CD14-positive monocyte (primary cell): ENCODE measurements at regions not wholly inside any gene's neighbourhood (a gene's known extent, or its start where the extent isn't known, plus 50 kb on each side); places are given as distances from the start of the nearest gene placed in this dataset.

Experiments used
- DNase-seq, 3 donors: peaks; one replicate each; pipeline ENCODE4 v3.0.0-alpha.2; 2011 to 2022
- H2AFZ ChIP-seq: 2 replicates; pipeline ENCODE4 v1.6.0; 2012; ENCODE audit warnings: mild to moderate bottlenecking, low read depth, low read length, inconsistent platforms; ENCODE audit not compliant: insufficient read depth, poor library complexity, severe bottlenecking
- H3K27ac ChIP-seq, 2 donors: 1 replicate in 1 of 2; 2 replicates in 1 of 2; pipeline ENCODE4 v1.5.1; 2012 to 2013; ENCODE audit warnings: low read length in 2 of 2, control low read depth in 1 of 2, inconsistent platforms in 1 of 2, low read depth in 1 of 2, mild to moderate bottlenecking in 1 of 2
- H3K27me3 ChIP-seq, 2 donors: one replicate each; pipeline versions ENCODE4 v1.6.0 to v1.6.1; 2011 to 2013; ENCODE audit warnings: low read length in 2 of 2; ENCODE audit not compliant: control insufficient read depth in 2 of 2, insufficient read depth in 2 of 2
- H3K36me3 ChIP-seq, 2 donors: replicated peaks in 1 of 2; 1 replicate in 1 of 2; 2 replicates in 1 of 2; pipeline versions ENCODE4 v1.5.1 to v1.6.1; 2012 to 2013; ENCODE audit warnings: low read length in 2 of 2, control low read depth in 1 of 2, inconsistent platforms in 1 of 2, mild to moderate bottlenecking in 1 of 2; ENCODE audit not compliant: insufficient read depth in 2 of 2, control insufficient read depth in 1 of 2
- H3K4me1 ChIP-seq, 2 donors: 1 replicate in 1 of 2; 2 replicates in 1 of 2; pipeline versions ENCODE4 v1.5.1 to v1.6.1; 2012 to 2013; ENCODE audit warnings: low read length in 2 of 2, control low read depth in 1 of 2, inconsistent platforms in 1 of 2, mild to moderate bottlenecking in 1 of 2, moderate library complexity in 1 of 2; ENCODE audit not compliant: insufficient read depth in 2 of 2, control insufficient read depth in 1 of 2
- H3K4me2 ChIP-seq: replicated peaks from 2 replicates; pipeline ENCODE3; 2012; ENCODE audit warnings: low read length, moderate library complexity, mild to moderate bottlenecking; ENCODE audit not compliant: poor library complexity, severe bottlenecking; ENCODE audit errors: extremely low read depth
- H3K4me3 ChIP-seq, 3 experiments: fragments of 200-600 bp in 1 of 3; sonication (generic) in 1 of 3; replicated peaks in 1 of 3; 1 replicate in 2 of 3; 2 replicates in 1 of 3; pipeline ENCODE4 v1.5.1; 2011 to 2013; ENCODE audit warnings: low read length in 3 of 3, mild to moderate bottlenecking in 3 of 3, control low read depth in 2 of 3, low read depth in 2 of 3, inconsistent platforms in 1 of 3, moderate library complexity in 1 of 3
- H3K79me2 ChIP-seq: 2 replicates; pipeline ENCODE4 v1.6.0; 2012; ENCODE audit warnings: mild to moderate bottlenecking, control low read depth, inconsistent platforms, low read length, moderate library complexity; ENCODE audit not compliant: insufficient read depth
- H3K9ac ChIP-seq: 2 replicates; pipeline ENCODE4 v1.6.0; 2017; ENCODE audit warnings: low read length, mild to moderate bottlenecking; ENCODE audit not compliant: insufficient read depth, poor library complexity, severe bottlenecking
- H3K9me3 ChIP-seq, 2 donors: replicated peaks in 1 of 2; 1 replicate in 1 of 2; 2 replicates in 1 of 2; pipeline versions ENCODE4 v1.5.1 to v1.6.1; 2012 to 2013; ENCODE audit warnings: low read length in 2 of 2, control low read depth in 1 of 2; ENCODE audit not compliant: control insufficient read depth in 1 of 2, insufficient read depth in 1 of 2
- H4K20me1 ChIP-seq: 2 replicates; pipeline ENCODE4 v1.6.0; 2012; ENCODE audit warnings: mild to moderate bottlenecking, low read length, control low read depth, moderate library complexity; ENCODE audit not compliant: insufficient read depth
- H3K27ac Mint-ChIP-seq, 7 donors: one replicate each; pipeline ENCODE4 v1.8.0; 2020; ENCODE audit warnings: mild to moderate bottlenecking in 7 of 7, mixed read lengths in 7 of 7, moderate library complexity in 6 of 7, inconsistent platforms in 2 of 7
- H3K27me3 Mint-ChIP-seq, 3 donors: one replicate each; pipeline ENCODE4 v1.8.0; 2021 to 2022; ENCODE audit warnings: low read depth in 3 of 3, mild to moderate bottlenecking in 3 of 3, mixed read lengths in 3 of 3, moderate library complexity in 3 of 3, inconsistent platforms in 1 of 3
- H3K36me3 Mint-ChIP-seq, 2 donors: one replicate each; pipeline ENCODE4 v1.8.0; 2020; ENCODE audit warnings: mixed read lengths in 2 of 2, inconsistent platforms in 1 of 2, mild to moderate bottlenecking in 1 of 2
- H3K4me1 Mint-ChIP-seq: one replicate; pipeline ENCODE4 v1.8.0; 2020; ENCODE audit warnings: mild to moderate bottlenecking, mixed read lengths
- H3K4me3 Mint-ChIP-seq, 2 donors: one replicate each; pipeline ENCODE4 v1.8.0; 2020; ENCODE audit warnings: mild to moderate bottlenecking in 2 of 2, mixed read lengths in 2 of 2, moderate library complexity in 1 of 2
- H3K9me3 Mint-ChIP-seq, 7 donors: one replicate each; pipeline ENCODE4 v1.8.0; 2020 to 2022; ENCODE audit warnings: mixed read lengths in 7 of 7, mild to moderate bottlenecking in 6 of 7, moderate library complexity in 6 of 7, inconsistent platforms in 2 of 7
- CTCF ChIP-seq: fragments of 200-600 bp; IDR thresholded peaks from one replicate; pipeline ENCODE4 v1.8.0; 2022; ENCODE audit warnings: antibody characterized with exemption, mild to moderate bottlenecking
- WGBS: methylation state at CpG from one replicate; pipeline ENCODE4 v1.1.5; 2013; ENCODE audit warnings: missing lambda C conversion rate; ENCODE audit not compliant: insufficient coverage; 5-methylcytosine and 5-hydroxymethylcytosine counted together
- intact Hi-C, 2 donors: fragments of 100-400 bp; cut with micrococcal nuclease; formaldehyde crosslinking; loops; one replicate each; pipeline versions ENCODE4 v1.15.0 to v1.15.1; 2023

DNA sequence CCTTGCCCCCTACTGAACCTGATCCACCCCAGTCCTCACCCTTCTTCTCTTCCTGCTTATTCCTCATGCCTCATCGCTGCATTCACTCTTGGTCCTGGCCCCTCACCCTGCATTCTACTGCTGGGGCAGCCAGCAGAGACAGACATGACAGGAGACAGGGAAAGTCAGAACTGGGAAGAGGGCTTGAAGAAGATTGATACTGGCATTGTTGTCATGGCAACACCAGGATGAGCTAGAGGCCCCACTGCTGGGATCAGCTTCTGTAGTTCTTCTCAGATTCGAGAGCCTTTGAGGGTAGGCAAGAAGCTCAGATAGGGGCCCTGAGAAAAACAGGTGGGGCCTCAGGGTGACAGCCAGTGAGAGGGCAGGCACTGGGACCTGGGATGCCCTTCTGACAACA lies 264.3 kb downstream of the MIAT start:
- Histone ChIP-seq H4K20me1 (no peaks in the 10 kb centered on the region), H3K9me3 (no peaks in the 10 kb centered on the region), H3K36me3 (no peaks in the 10 kb centered on the region), H3K27me3 (no peaks in the 10 kb centered on the region), H3K27ac (no peak overlapping the region), H3K4me2 (no peak overlapping the region), H2AFZ (no peak overlapping the region), H3K79me2 (no peaks in the 10 kb centered on the region), H3K4me3 (no peak overlapping the region), H3K4me1 (no peaks in the 10 kb centered on the region), H3K9ac (no peak overlapping the region)
- peaks cover 5 to 10% (median 10%) of the 10 kb centered on the region in 3 donors for H3K27me3 Mint-ChIP-seq
- DNase-seq, result no peak
- WGBS, result 50% methylated on average over 1 of the region's 2 CpGs
- H3K27ac Mint-ChIP-seq, result peak overlapping the region in 1 of 7 donors; percentile 79
- no peak overlapping the region for H3K4me3 Mint-ChIP-seq
- H3K9me3 Mint-ChIP-seq, result peaks cover 0 to 2% (median 0%) of the 10 kb centered on the region in 7 donors
- H3K4me1 Mint-ChIP-seq, result no peaks in the 10 kb centered on the region
- intact Hi-C loops, result no loop called here
- TF ChIP-seq CTCF, result no peak
- H3K36me3 Mint-ChIP-seq, result no peaks in the 10 kb centered on the region

DNA sequence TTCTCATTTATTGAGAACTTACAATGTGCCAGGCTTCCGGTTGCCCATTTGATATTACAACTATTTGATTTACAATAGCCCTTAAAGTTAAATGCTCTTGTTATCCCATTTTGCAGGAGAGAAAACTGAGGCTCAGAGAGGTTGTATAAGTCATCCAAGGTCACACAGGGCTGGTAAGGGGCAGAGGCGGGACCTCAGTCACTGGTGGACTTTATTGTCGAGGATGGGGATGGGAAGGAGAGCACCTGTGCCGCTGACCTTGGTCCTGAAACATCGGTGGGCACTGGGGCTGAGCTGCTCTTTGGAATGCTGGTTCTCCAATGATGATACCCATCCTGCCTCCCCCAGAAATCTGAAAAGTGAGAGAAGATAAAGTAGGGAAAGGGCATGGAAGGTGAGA lies 265.4 kb downstream of the MIAT start:
- Histone ChIP-seq H3K79me2 (no peaks in the 10 kb centered on the region), H3K9me3 (no peaks in the 10 kb centered on the region), H3K36me3 (no peaks in the 10 kb centered on the region), H3K4me2 (no peak overlapping the region), H3K9ac (no peak overlapping the region), H3K27ac (no peak overlapping the region), H3K4me3 (no peak overlapping the region), H3K4me1 (no peaks in the 10 kb centered on the region), H2AFZ (no peak overlapping the region), H4K20me1 (no peaks in the 10 kb centered on the region), H3K27me3 (no peaks in the 10 kb centered on the region)
- Mint-ChIP-seq H3K4me1 (no peaks in the 10 kb centered on the region), H3K27ac (peak overlapping the region in 1 of 7 donors; percentile 14), H3K4me3 (no peak overlapping the region), H3K36me3 (no peaks in the 10 kb centered on the region), H3K9me3 (peaks cover 0 to 1% (median 0%) of the 10 kb centered on the region in 7 donors), H3K27me3 (peaks cover 5 to 13% (median 8%) of the 10 kb centered on the region in 3 donors)
- intact Hi-C loops, result no loop called here
- DNase-seq, result no peak
- 0% methylated on average over 1 of the region's 5 CpGs for WGBS
- no peak for TF ChIP-seq CTCF
